Transverse colon (tissue), 4 donors: ENCODE measurements at regions not wholly inside any gene's neighbourhood (a gene's known extent, or its start where the extent isn't known, plus 50 kb on each side); places are given as distances from the start of the nearest gene placed in this dataset.

Source experiments
- CTCF ChIP-seq, 5 experiments: fragments of 200-600 bp in 3 of 5; fragments of 450-650 bp in 2 of 5; sonication (generic) in 3 of 5; IDR thresholded peaks; 1 replicate in 2 of 5; 2 replicates in 3 of 5; pipeline ENCODE4 v1.5.1; 2016 to 2017; ENCODE audit warnings: antibody characterized with exemption in 5 of 5, inconsistent platforms in 3 of 5, mild to moderate bottlenecking in 2 of 5, moderate library complexity in 1 of 5
- EP300 ChIP-seq: sonication (generic); formaldehyde crosslinking; IDR thresholded peaks from one replicate; pipeline ENCODE4 v1.6.1; 2017; ENCODE audit warnings: antibody characterized with exemption, low read depth
- POLR2AphosphoS5 ChIP-seq, 3 donors: sonication (generic); formaldehyde crosslinking; IDR thresholded peaks; one replicate each; pipeline ENCODE4 v1.6.1; 2016; ENCODE audit warnings: antibody characterized with exemption in 3 of 3

- no peak for TF ChIP-seq CTCF (IDR thresholded peaks at IDR 0.05)
- no peak for TF ChIP-seq EP300
- no peak for TF ChIP-seq POLR2AphosphoS5 (IDR thresholded peaks at IDR 0.05)
Measured at GRCh38 chr15:96887730-96888129, 557.2 kb downstream of the NR2F2 start.
